Endodermal cell (in vitro differentiated cells): ENCODE measurements at regions not wholly inside any gene's neighbourhood (a gene's known extent, or its start where the extent isn't known, plus 50 kb on each side); places are given as distances from the start of the nearest gene placed in this dataset.

ENCODE experiments used
- DNase-seq: peaks from one replicate; pipeline ENCODE4 v3.0.0-alpha.2; 2017
- H3K27ac ChIP-seq: 2 replicates; pipeline ENCODE4 v1.5.1; 2013; ENCODE audit warnings: mild to moderate bottlenecking, low read depth, low read length, moderate library complexity
- H3K27me3 ChIP-seq: 2 replicates; pipeline ENCODE4 v1.6.1; 2013; ENCODE audit warnings: mild to moderate bottlenecking, low read length, moderate library complexity; ENCODE audit not compliant: insufficient read depth, control insufficient read depth, poor library complexity, severe bottlenecking
- H3K36me3 ChIP-seq: 2 replicates; pipeline ENCODE4 v1.7.0; 2013; ENCODE audit warnings: mild to moderate bottlenecking, low read length, moderate library complexity; ENCODE audit not compliant: control insufficient read depth, insufficient read depth
- H3K4me1 ChIP-seq: one replicate; pipeline ENCODE4 v1.7.0; 2013; ENCODE audit warnings: low read length; ENCODE audit not compliant: control insufficient read depth, insufficient read depth
- H3K4me3 ChIP-seq: 2 replicates; pipeline ENCODE4 v1.5.1; 2013; ENCODE audit warnings: mild to moderate bottlenecking, low read length, moderate library complexity
- H3K9ac ChIP-seq: 2 replicates; pipeline ENCODE4 v1.6.1; 2013; ENCODE audit warnings: mild to moderate bottlenecking, low read length, moderate library complexity; ENCODE audit not compliant: poor library complexity, severe bottlenecking; ENCODE audit errors: extremely low read depth
- H3K9me3 ChIP-seq: 2 replicates; pipeline ENCODE4 v1.6.1; 2013; ENCODE audit warnings: mild to moderate bottlenecking, low read length, moderate library complexity; ENCODE audit not compliant: control insufficient read depth
- H3K27ac Mint-ChIP-seq: 2 replicates; pipeline ENCODE4 v1.8.0; 2020; ENCODE audit warnings: mixed read lengths
- H3K27me3 Mint-ChIP-seq: 2 replicates; pipeline ENCODE4 v1.8.0; 2021; ENCODE audit warnings: mild to moderate bottlenecking, mixed read lengths; ENCODE audit not compliant: insufficient read depth
- H3K36me3 Mint-ChIP-seq: 2 replicates; pipeline ENCODE4 v1.8.0; 2020; ENCODE audit warnings: low read depth, mixed read lengths
- H3K4me1 Mint-ChIP-seq: 2 replicates; pipeline ENCODE4 v1.8.0; 2020; ENCODE audit warnings: mixed read lengths
- H3K4me3 Mint-ChIP-seq: 2 replicates; pipeline ENCODE4 v1.8.0; 2020; ENCODE audit warnings: mild to moderate bottlenecking, moderate library complexity, mixed read lengths
- H3K9me3 Mint-ChIP-seq: 2 replicates; pipeline ENCODE4 v1.8.0; 2020; ENCODE audit warnings: mild to moderate bottlenecking, mixed read lengths
- WGBS, 2 experiments: methylation state at CpG; one replicate each; pipeline versions ENCODE4 v1.1.5 to v1.1.7; 2013; ENCODE audit warnings: missing lambda C conversion rate in 2 of 2, mixed read lengths in 1 of 2; ENCODE audit not compliant: insufficient coverage in 1 of 2, insufficient read length in 1 of 2; 5-methylcytosine and 5-hydroxymethylcytosine counted together
- TF ChIP-seq, protein P1 (sequence below): fragments of 200-600 bp; sonication (generic); conservative IDR thresholded peaks from 2 replicates; pipeline ENCODE4 v1.5.0; 2021; ENCODE audit warnings: antibody characterized with exemption, mild to moderate bottlenecking

DNA sequence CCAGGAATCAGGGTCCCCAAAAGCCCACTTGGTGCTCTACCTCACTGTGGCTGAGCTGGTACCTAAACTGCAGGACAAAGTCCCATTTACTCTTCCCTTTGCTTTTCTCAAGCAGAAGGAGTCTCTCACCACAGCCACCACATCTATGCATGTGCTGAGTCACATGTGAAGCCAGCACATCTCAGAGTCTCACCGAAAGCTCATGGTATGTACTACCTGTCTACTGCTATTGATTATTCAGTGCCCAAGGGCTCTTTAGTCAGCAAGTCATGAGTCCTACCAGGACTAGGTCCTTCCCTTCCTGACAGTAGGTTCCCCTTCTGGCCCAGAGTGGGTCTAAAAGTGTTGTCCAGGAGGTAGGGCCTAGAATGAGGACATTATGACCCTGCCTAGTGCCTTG lies 130.7 kb upstream of the NTRK2 start:
- Histone ChIP-seq H3K36me3 (no peaks in the 10 kb centered on the region), H3K27ac (no peak overlapping the region), H3K4me3 (no peak overlapping the region), H3K27me3 (no peaks in the 10 kb centered on the region), H3K9ac (no peak overlapping the region), H3K4me1 (no peaks in the 10 kb centered on the region), H3K9me3 (peaks cover 20% of the 10 kb centered on the region)
- Mint-ChIP-seq H3K27ac (no peak overlapping the region), H3K27me3 (peaks cover 6% of the 10 kb centered on the region), H3K36me3 (no peaks in the 10 kb centered on the region), H3K9me3 (peaks cover 41% of the 10 kb centered on the region), H3K4me3 (no peak overlapping the region), H3K4me1 (peaks cover 6% of the 10 kb centered on the region)
- WGBS, 2 experiments, result 86 to 92% methylated on average over 1 of the region's 1 CpG
- TF ChIP-seq, protein P1, sequence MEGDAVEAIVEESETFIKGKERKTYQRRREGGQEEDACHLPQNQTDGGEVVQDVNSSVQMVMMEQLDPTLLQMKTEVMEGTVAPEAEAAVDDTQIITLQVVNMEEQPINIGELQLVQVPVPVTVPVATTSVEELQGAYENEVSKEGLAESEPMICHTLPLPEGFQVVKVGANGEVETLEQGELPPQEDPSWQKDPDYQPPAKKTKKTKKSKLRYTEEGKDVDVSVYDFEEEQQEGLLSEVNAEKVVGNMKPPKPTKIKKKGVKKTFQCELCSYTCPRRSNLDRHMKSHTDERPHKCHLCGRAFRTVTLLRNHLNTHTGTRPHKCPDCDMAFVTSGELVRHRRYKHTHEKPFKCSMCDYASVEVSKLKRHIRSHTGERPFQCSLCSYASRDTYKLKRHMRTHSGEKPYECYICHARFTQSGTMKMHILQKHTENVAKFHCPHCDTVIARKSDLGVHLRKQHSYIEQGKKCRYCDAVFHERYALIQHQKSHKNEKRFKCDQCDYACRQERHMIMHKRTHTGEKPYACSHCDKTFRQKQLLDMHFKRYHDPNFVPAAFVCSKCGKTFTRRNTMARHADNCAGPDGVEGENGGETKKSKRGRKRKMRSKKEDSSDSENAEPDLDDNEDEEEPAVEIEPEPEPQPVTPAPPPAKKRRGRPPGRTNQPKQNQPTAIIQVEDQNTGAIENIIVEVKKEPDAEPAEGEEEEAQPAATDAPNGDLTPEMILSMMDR, result no peak
- no peak for DNase-seq

DNA sequence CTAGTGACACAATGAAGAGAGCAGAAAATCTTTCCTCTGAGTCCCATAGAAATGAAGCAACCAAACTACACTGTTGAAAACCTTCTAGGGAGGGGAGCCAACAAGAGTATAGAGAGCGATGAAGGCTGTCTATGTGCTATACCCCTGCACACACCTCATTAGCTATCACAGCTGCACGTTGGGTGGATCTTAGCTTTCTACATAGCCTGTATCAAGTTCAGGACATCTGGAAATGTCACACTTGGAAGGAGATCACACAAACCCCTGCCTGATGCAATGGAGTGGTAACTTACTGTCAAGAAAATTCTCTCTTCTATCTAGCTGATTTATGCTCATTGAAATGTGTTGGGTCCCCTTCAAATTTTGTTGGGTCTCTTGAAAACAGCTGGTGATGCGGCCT lies 127.0 kb upstream of the NTRK2 start:
- 92% methylated on average over 3 of the region's 3 CpGs for WGBS, 2 experiments
- peaks cover 7% of the 10 kb centered on the region for H3K9me3 ChIP-seq
- Mint-ChIP-seq H3K9me3 (peaks cover 9% of the 10 kb centered on the region), H3K36me3 (no peaks in the 10 kb centered on the region), H3K27me3 (peaks cover 4% of the 10 kb centered on the region), H3K4me3 (no peak overlapping the region), H3K4me1 (peaks cover 4% of the 10 kb centered on the region), H3K27ac (no peak overlapping the region)
- no peak overlapping the region for H3K4me3 ChIP-seq
- no peaks in the 10 kb centered on the region for H3K36me3 ChIP-seq
- H3K4me1 ChIP-seq, result no peaks in the 10 kb centered on the region
- no peak for DNase-seq
- no peak overlapping the region for H3K27ac ChIP-seq
- no peak overlapping the region for H3K9ac ChIP-seq
- H3K27me3 ChIP-seq, result no peaks in the 10 kb centered on the region
- TF ChIP-seq, protein P1, result no peak

DNA sequence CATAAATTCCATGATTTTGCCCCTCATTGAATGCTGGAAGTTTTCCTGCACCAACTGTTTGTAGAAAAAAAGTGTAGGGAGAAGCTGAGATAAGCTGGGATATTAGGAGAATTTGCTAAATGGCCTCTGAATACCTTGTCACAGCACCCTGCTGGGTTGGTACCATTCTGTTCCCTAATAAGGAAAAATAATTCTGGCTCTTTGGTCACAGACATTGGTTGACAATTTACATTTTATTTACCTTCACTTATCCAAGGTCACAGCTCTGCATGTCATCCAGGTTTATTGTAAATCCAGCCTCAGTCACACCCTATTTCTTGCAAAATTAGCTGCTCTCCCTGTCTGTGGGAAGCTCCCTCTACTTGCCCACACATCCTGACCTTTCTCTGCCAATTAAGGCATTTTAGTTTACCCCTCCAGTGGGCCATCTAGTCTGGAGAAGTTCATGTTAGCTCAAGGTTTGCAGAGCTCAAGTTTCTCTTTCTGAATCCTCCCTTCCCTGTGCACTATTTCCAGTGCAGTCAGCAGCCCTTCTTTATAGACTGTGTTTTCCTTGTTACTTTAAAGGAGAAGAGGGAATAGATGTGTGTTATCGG lies 115.4 kb upstream of the NTRK2 start:
- Histone ChIP-seq H3K4me3 (peak overlapping the region; percentile 22), H3K27me3 (no peaks in the 10 kb centered on the region), H3K36me3 (no peaks in the 10 kb centered on the region), H3K27ac (no peak overlapping the region), H3K9me3 (no peaks in the 10 kb centered on the region), H3K9ac (no peak overlapping the region), H3K4me1 (peaks cover 7% of the 10 kb centered on the region)
- DNase-seq, result peak; percentile 66
- H3K4me1 Mint-ChIP-seq, result peaks cover 21% of the 10 kb centered on the region
- TF ChIP-seq, protein P1, result no peak
- H3K9me3 Mint-ChIP-seq, result peaks cover 3% of the 10 kb centered on the region
- H3K4me3 Mint-ChIP-seq, result no peak overlapping the region
- H3K36me3 Mint-ChIP-seq, result no peaks in the 10 kb centered on the region
- peak overlapping the region; percentile 49 for H3K27ac Mint-ChIP-seq
- WGBS, 2 experiments, result 80% methylated on average over 1 of the region's 1 CpG; no CpG with 5 or more reads in 1 of the 2 experiments
- peaks cover 6% of the 10 kb centered on the region for H3K27me3 Mint-ChIP-seq
